Inferior parietal cortex (tissue), 1 donor: ENCODE measurements at regions not wholly inside any gene's neighbourhood (a gene's known extent, or its start where the extent isn't known, plus 50 kb on each side); places are given as distances from the start of the nearest gene placed in this dataset.
"Not testable (repeated sequence)": the region's sequence is repeated elsewhere in the genome, so short reads cannot be mapped to it uniquely, and the experiment has no call there.

Experiments
- DNase-seq: peaks from one replicate; pipeline ENCODE4 v3.0.0-alpha.2; 2016; ENCODE audit errors: extremely low spot score

- no peak for DNase-seq
Observed at GRCh38 chr5:92329759-92330158, 946.6 kb upstream of the ARRDC3 start.

- DNase-seq: no peak
Observed at GRCh38 chr5:92328584-92329259, 945.6 kb upstream of the ARRDC3 start.

- DNase-seq: no peak
Observed at GRCh38 chr5:92320446-92320845, 937.3 kb upstream of the ARRDC3 start.

- DNase-seq: no peak
Observed at GRCh38 chr5:92313385-92313784, 930.3 kb upstream of the ARRDC3 start.

- peak; percentile 66 for DNase-seq
Observed at GRCh38 chr5:92309336-92309991, 926.3 kb upstream of the ARRDC3 start.

- no peak for DNase-seq
Observed at GRCh38 chr5:92308679-92309078, 925.6 kb upstream of the ARRDC3 start.

- DNase-seq: not testable (repeated sequence)
Observed at GRCh38 chr5:92302356-92302755, 919.2 kb upstream of the ARRDC3 start.

- DNase-seq: no peak
Observed at GRCh38 chr5:92283521-92283920, 900.4 kb upstream of the ARRDC3 start.

- not testable (repeated sequence) for DNase-seq
Observed at GRCh38 chr5:92271750-92272149, 888.6 kb upstream of the ARRDC3 start.

- DNase-seq: no peak
Observed at GRCh38 chr5:92268343-92268742, 885.2 kb upstream of the ARRDC3 start.

GRCh38 chr5:92267830-92268229, 884.7 kb upstream of the ARRDC3 start:
- DNase-seq: no peak

GRCh38 chr5:92265804-92266203, 882.7 kb upstream of the ARRDC3 start:
- DNase-seq: no peak

GRCh38 chr5:92255605-92256004, 872.5 kb upstream of the ARRDC3 start:
- not testable (repeated sequence) for DNase-seq

- no peak for DNase-seq
Observed at GRCh38 chr5:92248518-92248917, 865.4 kb upstream of the ARRDC3 start.

- DNase-seq: no peak
Observed at GRCh38 chr5:92242170-92242569, 859.1 kb upstream of the ARRDC3 start.

- no peak for DNase-seq
Observed at GRCh38 chr5:92237896-92238295, 854.8 kb upstream of the ARRDC3 start.

GRCh38 chr5:92222449-92222848, 839.3 kb upstream of the ARRDC3 start:
- no peak for DNase-seq

GRCh38 chr5:92216852-92217251, 833.7 kb upstream of the ARRDC3 start:
- not testable (repeated sequence) for DNase-seq

- DNase-seq: no peak
Observed at GRCh38 chr5:92215116-92215515, 832.0 kb upstream of the ARRDC3 start.

GRCh38 chr5:92208265-92208664, 825.1 kb upstream of the ARRDC3 start:
- no peak for DNase-seq

GRCh38 chr5:92207151-92207550, 824.0 kb upstream of the ARRDC3 start:
- DNase-seq: no peak

GRCh38 chr5:92206681-92207080, 823.6 kb upstream of the ARRDC3 start:
- DNase-seq: no peak

- DNase-seq: not testable (repeated sequence)
Observed at GRCh38 chr5:92199035-92199434, 815.9 kb upstream of the ARRDC3 start.

- no peak for DNase-seq
Observed at GRCh38 chr5:92181656-92182055, 798.5 kb upstream of the ARRDC3 start.
